ENCODE measurements at regions not wholly inside any gene's neighbourhood (a gene's known extent, or its start where the extent isn't known, plus 50 kb on each side); places are given as distances from the start of the nearest gene placed in this dataset.
A peak's percentile ranks its signal among the peaks of the same experiment; 100 is the strongest.
"Not testable (repeated sequence)": the region's sequence is repeated elsewhere in the genome, so short reads cannot be mapped to it uniquely, and the experiment has no call there.

GRCh38 chr15:20785151-20785936, 80.8 kb downstream of the POTEB2 start:
- H3K27ac Mint-ChIP-seq; intact Hi-C loops (cut with micrococcal nuclease); H3K36me3 Mint-ChIP-seq (ENCODE audit: low read depth); H3K4me3 Mint-ChIP-seq; H3K27me3 Mint-ChIP-seq; H3K4me1 Mint-ChIP-seq; H3K9me3 Mint-ChIP-seq: not testable (repeated sequence)
- peak; percentile 18 for DNase-seq

GRCh38 chr15:20783598-20784184, 82.4 kb downstream of the POTEB2 start:
- intact Hi-C loops (cut with micrococcal nuclease), result not testable (repeated sequence)
- peak; percentile 83 for DNase-seq

GRCh38 chr15:20775412-20775811, 90.7 kb downstream of the POTEB2 start:
- DNase-seq; H3K36me3 Mint-ChIP-seq (ENCODE audit: low read depth); H3K4me3 Mint-ChIP-seq; H3K27ac Mint-ChIP-seq; H3K9me3 Mint-ChIP-seq; intact Hi-C loops (cut with micrococcal nuclease); H3K27me3 Mint-ChIP-seq; H3K4me1 Mint-ChIP-seq: not testable (repeated sequence)

More at GRCh38 chr15:20783598-20784184, 82.4 kb downstream of the POTEB2 start:
- H3K9me3 Mint-ChIP-seq; H3K27ac Mint-ChIP-seq; H3K36me3 Mint-ChIP-seq (ENCODE audit: low read depth); H3K4me3 Mint-ChIP-seq; H3K4me1 Mint-ChIP-seq; H3K27me3 Mint-ChIP-seq: not testable (repeated sequence)

GRCh38 chr15:20767943-20768342, 98.2 kb downstream of the POTEB2 start:
- H3K4me3 Mint-ChIP-seq; intact Hi-C loops (cut with micrococcal nuclease); H3K9me3 Mint-ChIP-seq; H3K27me3 Mint-ChIP-seq; H3K36me3 Mint-ChIP-seq (ENCODE audit: low read depth); H3K27ac Mint-ChIP-seq; H3K4me1 Mint-ChIP-seq; DNase-seq: not testable (repeated sequence)

GRCh38 chr15:20762422-20762821, 103.7 kb downstream of the POTEB2 start:
- H3K36me3 Mint-ChIP-seq (ENCODE audit: low read depth); H3K4me1 Mint-ChIP-seq; H3K9me3 Mint-ChIP-seq; DNase-seq; H3K27ac Mint-ChIP-seq; H3K27me3 Mint-ChIP-seq; H3K4me3 Mint-ChIP-seq; intact Hi-C loops (cut with micrococcal nuclease): not testable (repeated sequence)

- H3K27ac Mint-ChIP-seq; H3K27me3 Mint-ChIP-seq; H3K4me1 Mint-ChIP-seq; H3K9me3 Mint-ChIP-seq; H3K4me3 Mint-ChIP-seq; DNase-seq; intact Hi-C loops (cut with micrococcal nuclease); H3K36me3 Mint-ChIP-seq (ENCODE audit: low read depth): not testable (repeated sequence)
These were observed 109.7 kb downstream of the POTEB2 start for GRCh38 chr15:20756440-20756839.

GRCh38 chr15:20755665-20756398, 110.3 kb downstream of the POTEB2 start:
- not testable (repeated sequence) for H3K9me3 Mint-ChIP-seq, DNase-seq

GRCh38 chr15:20733493-20733892, 132.6 kb downstream of the POTEB2 start:
- H3K4me3 Mint-ChIP-seq; H3K27ac Mint-ChIP-seq; H3K9me3 Mint-ChIP-seq; H3K4me1 Mint-ChIP-seq; H3K27me3 Mint-ChIP-seq; H3K36me3 Mint-ChIP-seq (ENCODE audit: low read depth); intact Hi-C loops (cut with micrococcal nuclease); DNase-seq: not testable (repeated sequence)

More at GRCh38 chr15:20755665-20756398, 110.3 kb downstream of the POTEB2 start:
- H3K4me3 Mint-ChIP-seq; H3K27ac Mint-ChIP-seq; H3K27me3 Mint-ChIP-seq; H3K36me3 Mint-ChIP-seq (ENCODE audit: low read depth); H3K4me1 Mint-ChIP-seq; intact Hi-C loops (cut with micrococcal nuclease): not testable (repeated sequence)
